Activated CD4-positive, alpha-beta T cell treated with anti-CD3 and anti-CD28 coated beads, Interleukin-2, amount 10 ng/mL, durations not matched to agents 7 days and 5 days (primary cell): ENCODE measurements at regions not wholly inside any gene's neighbourhood (a gene's known extent, or its start where the extent isn't known, plus 50 kb on each side); places are given as distances from the start of the nearest gene placed in this dataset.
"Not testable (repeated sequence)": the region's sequence is repeated elsewhere in the genome, so short reads cannot be mapped to it uniquely, and the experiment has no call there.

Experiments
- CTCF ChIA-PET: fragments of 350-600 bp; sonication (Branson Sonifier 250); formaldehyde crosslinking; loops from one replicate; lab custom pipeline; 2021; ENCODE audit warnings: antibody characterized with exemption; lab: Charles Lee
- POLR2A ChIA-PET: fragments of 350-600 bp; sonication (Branson Sonifier 250); formaldehyde crosslinking; loops from one replicate; lab custom pipeline; 2021; ENCODE audit warnings: antibody characterized with exemption; lab: Charles Lee
- DNase-seq: peaks from one replicate; pipeline ENCODE4 v3.0.0-alpha.2; 2020
- H3K27ac Mint-ChIP-seq: one replicate; pipeline ENCODE4 v1.8.0; 2021; ENCODE audit warnings: mild to moderate bottlenecking, moderate library complexity, mixed read lengths
- H3K27me3 Mint-ChIP-seq: one replicate; pipeline ENCODE4 v1.8.0; 2021; ENCODE audit warnings: mixed read lengths
- H3K36me3 Mint-ChIP-seq: one replicate; pipeline ENCODE4 v1.8.0; 2021; ENCODE audit warnings: low read depth, mixed read lengths
- H3K4me1 Mint-ChIP-seq: one replicate; pipeline ENCODE4 v1.8.0; 2021; ENCODE audit warnings: mixed read lengths
- H3K4me3 Mint-ChIP-seq: one replicate; pipeline ENCODE4 v1.8.0; 2021; ENCODE audit warnings: mild to moderate bottlenecking, moderate library complexity, mixed read lengths
- H3K9me3 Mint-ChIP-seq: one replicate; pipeline ENCODE4 v1.8.0; 2021; ENCODE audit warnings: mixed read lengths

- CTCF ChIA-PET, H3K27ac Mint-ChIP-seq, H3K9me3 Mint-ChIP-seq: not testable (repeated sequence)
Observed at GRCh38 chr9:108026718-108027117, 537.1 kb upstream of the KLF4 start.

GRCh38 chr9:108024604-108025003, 535.0 kb upstream of the KLF4 start:
- Mint-ChIP-seq H3K4me3 (no peak overlapping the region), H3K36me3 (no peaks in the 10 kb centered on the region), H3K27me3 (no peaks in the 10 kb centered on the region), H3K27ac (no peak overlapping the region), H3K9me3 (no peaks in the 10 kb centered on the region), H3K4me1 (no peaks in the 10 kb centered on the region)
- no peak for DNase-seq
- ChIA-PET CTCF (no interaction called here), POLR2A (no interaction called here)

More at GRCh38 chr9:108026718-108027117, 537.1 kb upstream of the KLF4 start:
- H3K4me1 Mint-ChIP-seq, H3K36me3 Mint-ChIP-seq, H3K27me3 Mint-ChIP-seq, H3K4me3 Mint-ChIP-seq, DNase-seq, POLR2A ChIA-PET: not testable (repeated sequence)

- no peaks in the 10 kb centered on the region for H3K4me1 Mint-ChIP-seq
- ChIA-PET POLR2A (no interaction called here), CTCF (no interaction called here)
- no peak for DNase-seq
- H3K27ac Mint-ChIP-seq = no peak overlapping the region
- H3K4me3 Mint-ChIP-seq = no peak overlapping the region
- H3K9me3 Mint-ChIP-seq = no peaks in the 10 kb centered on the region
- H3K36me3 Mint-ChIP-seq = no peaks in the 10 kb centered on the region
- no peaks in the 10 kb centered on the region for H3K27me3 Mint-ChIP-seq
Observed at GRCh38 chr9:108022246-108022935, 532.8 kb upstream of the KLF4 start.

- POLR2A ChIA-PET = no interaction called here
- DNase-seq = no peak
- H3K27ac Mint-ChIP-seq = no peak overlapping the region
- H3K36me3 Mint-ChIP-seq = no peaks in the 10 kb centered on the region
- no peak overlapping the region for H3K4me3 Mint-ChIP-seq
- peaks cover 4% of the 10 kb centered on the region for H3K9me3 Mint-ChIP-seq
- H3K27me3 Mint-ChIP-seq = no peaks in the 10 kb centered on the region
- CTCF ChIA-PET = no interaction called here
- H3K4me1 Mint-ChIP-seq = no peaks in the 10 kb centered on the region
Observed at GRCh38 chr9:108021096-108021710, 531.6 kb upstream of the KLF4 start.

- Mint-ChIP-seq H3K4me1 (no peaks in the 10 kb centered on the region), H3K9me3 (peaks cover 4% of the 10 kb centered on the region), H3K27ac (no peak overlapping the region), H3K36me3 (no peaks in the 10 kb centered on the region), H3K4me3 (no peak overlapping the region), H3K27me3 (no peaks in the 10 kb centered on the region)
- ChIA-PET POLR2A (no interaction called here), CTCF (no interaction called here)
- DNase-seq = no peak
Observed at GRCh38 chr9:108019821-108020220, 530.3 kb upstream of the KLF4 start.

GRCh38 chr9:108017671-108018070, 528.1 kb upstream of the KLF4 start:
- H3K36me3 Mint-ChIP-seq = no peaks in the 10 kb centered on the region

GRCh38 chr9:108016446-108016845, 526.9 kb upstream of the KLF4 start:
- H3K27ac Mint-ChIP-seq = no peak overlapping the region
- peaks cover 4% of the 10 kb centered on the region for H3K9me3 Mint-ChIP-seq
- ChIA-PET POLR2A (no interaction called here), CTCF (no interaction called here)
- no peak for DNase-seq
- no peaks in the 10 kb centered on the region for H3K27me3 Mint-ChIP-seq
- no peaks in the 10 kb centered on the region for H3K4me1 Mint-ChIP-seq
- H3K36me3 Mint-ChIP-seq = no peaks in the 10 kb centered on the region
- no peak overlapping the region for H3K4me3 Mint-ChIP-seq

More at GRCh38 chr9:108017671-108018070, 528.1 kb upstream of the KLF4 start:
- H3K27ac Mint-ChIP-seq = no peak overlapping the region
- CTCF ChIA-PET = no interaction called here
- POLR2A ChIA-PET = no interaction called here
- DNase-seq = no peak
- H3K4me1 Mint-ChIP-seq = no peaks in the 10 kb centered on the region
- no peak overlapping the region for H3K4me3 Mint-ChIP-seq
- peaks cover 4% of the 10 kb centered on the region for H3K9me3 Mint-ChIP-seq
- H3K27me3 Mint-ChIP-seq = no peaks in the 10 kb centered on the region

GRCh38 chr9:108015690-108016089, 526.1 kb upstream of the KLF4 start:
- Mint-ChIP-seq H3K27ac (no peak overlapping the region), H3K27me3 (no peaks in the 10 kb centered on the region), H3K36me3 (no peaks in the 10 kb centered on the region), H3K4me3 (no peak overlapping the region), H3K9me3 (peaks cover 4% of the 10 kb centered on the region), H3K4me1 (no peaks in the 10 kb centered on the region)
- POLR2A ChIA-PET = no interaction called here
- DNase-seq = no peak
- CTCF ChIA-PET = no interaction called here

GRCh38 chr9:108014353-108014752, 524.8 kb upstream of the KLF4 start:
- CTCF ChIA-PET = no interaction called here
- H3K27me3 Mint-ChIP-seq = no peaks in the 10 kb centered on the region

GRCh38 chr9:108012886-108013665, 523.5 kb upstream of the KLF4 start:
- ChIA-PET CTCF (no interaction called here), POLR2A (no interaction called here)
- no peak for DNase-seq
- H3K4me3 Mint-ChIP-seq = no peak overlapping the region
- no peak overlapping the region for H3K27ac Mint-ChIP-seq
- H3K27me3 Mint-ChIP-seq = no peaks in the 10 kb centered on the region
- H3K36me3 Mint-ChIP-seq = no peaks in the 10 kb centered on the region
- peaks cover 4% of the 10 kb centered on the region for H3K9me3 Mint-ChIP-seq
- H3K4me1 Mint-ChIP-seq = no peaks in the 10 kb centered on the region

More at GRCh38 chr9:108014353-108014752, 524.8 kb upstream of the KLF4 start:
- H3K4me3 Mint-ChIP-seq = no peak overlapping the region
- peaks cover 4% of the 10 kb centered on the region for H3K9me3 Mint-ChIP-seq
- H3K4me1 Mint-ChIP-seq = no peaks in the 10 kb centered on the region
- no peak overlapping the region for H3K27ac Mint-ChIP-seq
- DNase-seq = no peak
- POLR2A ChIA-PET = no interaction called here
- H3K36me3 Mint-ChIP-seq = no peaks in the 10 kb centered on the region

GRCh38 chr9:108012405-108012804, 522.8 kb upstream of the KLF4 start:
- DNase-seq = no peak
- POLR2A ChIA-PET = no interaction called here
- no peaks in the 10 kb centered on the region for H3K36me3 Mint-ChIP-seq
- no peak overlapping the region for H3K27ac Mint-ChIP-seq
- peaks cover 4% of the 10 kb centered on the region for H3K9me3 Mint-ChIP-seq
- CTCF ChIA-PET = no interaction called here
- H3K4me1 Mint-ChIP-seq = no peaks in the 10 kb centered on the region
- H3K4me3 Mint-ChIP-seq = no peak overlapping the region
- H3K27me3 Mint-ChIP-seq = no peaks in the 10 kb centered on the region

- no peak overlapping the region for H3K27ac Mint-ChIP-seq
- POLR2A ChIA-PET = no interaction called here
- H3K9me3 Mint-ChIP-seq = peaks cover 4% of the 10 kb centered on the region
Observed at GRCh38 chr9:108003526-108003925, 514.0 kb upstream of the KLF4 start.

GRCh38 chr9:108002371-108002956, 512.9 kb upstream of the KLF4 start:
- POLR2A ChIA-PET = no interaction called here
- no peaks in the 10 kb centered on the region for H3K4me1 Mint-ChIP-seq
- H3K4me3 Mint-ChIP-seq = no peak overlapping the region
- H3K36me3 Mint-ChIP-seq = no peaks in the 10 kb centered on the region
- DNase-seq = no peak
- peaks cover 4% of the 10 kb centered on the region for H3K9me3 Mint-ChIP-seq
- no peak overlapping the region for H3K27ac Mint-ChIP-seq
- CTCF ChIA-PET = no interaction called here
- no peaks in the 10 kb centered on the region for H3K27me3 Mint-ChIP-seq

More at GRCh38 chr9:108003526-108003925, 514.0 kb upstream of the KLF4 start:
- DNase-seq = no peak
- CTCF ChIA-PET = no interaction called here
- Mint-ChIP-seq H3K4me1 (no peaks in the 10 kb centered on the region), H3K27me3 (no peaks in the 10 kb centered on the region), H3K36me3 (no peaks in the 10 kb centered on the region), H3K4me3 (no peak overlapping the region)
